ENCODE measurements at regions not wholly inside any gene's neighbourhood (a gene's known extent, or its start where the extent isn't known, plus 50 kb on each side); places are given as distances from the start of the nearest gene placed in this dataset.

GRCh38 chr2:138841459-138841858 is 61.3 kb upstream of the NXPH2 start:
- Histone ChIP-seq H3K27me3 (ENCODE audit: insufficient read depth, low read depth, low read length) (no peaks in the 10 kb centered on the region), H3K9me2 (ENCODE audit: insufficient read depth, low read length) (no peaks in the 10 kb centered on the region), H3K79me2 (replicated peaks; ENCODE audit: insufficient read depth, low read length) (no peaks in the 10 kb centered on the region), H3K4me3 (ENCODE audit: low read length) (no peak overlapping the region), H4K20me1 (ENCODE audit: insufficient read depth) (no peaks in the 10 kb centered on the region), H3K9me3 (ENCODE audit: low read length) (no peaks in the 10 kb centered on the region), H3K9ac (ENCODE audit: low read length) (no peak overlapping the region), H2AFZ (ENCODE audit: low read depth, low read length) (no peak overlapping the region), H3F3A (ENCODE audit: insufficient read depth, low read length, poor library complexity, severe bottlenecking) (no peaks in the 10 kb centered on the region), H3K27ac (ENCODE audit: low read length) (no peak overlapping the region), H3K36me3 (ENCODE audit: insufficient read depth, low read length) (no peaks in the 10 kb centered on the region), H3K4me2 (ENCODE audit: low read length) (no peak overlapping the region)
- no peak for TF ChIP-seq REST (IDR thresholded peaks at IDR 0.05; ENCODE audit: borderline replicate concordance)
- no peak for TF ChIP-seq MXI1 (conservative IDR thresholded peaks at IDR 0.05; ENCODE audit: poor library complexity, severe bottlenecking)

- H3K79me2 ChIP-seq (replicated peaks; ENCODE audit: insufficient read depth, low read length) = no peaks in the 10 kb centered on the region
- TF ChIP-seq RAD21 (conservative IDR thresholded peaks at IDR 0.05) = no peak
- no peak for TF ChIP-seq TAF1 (IDR thresholded peaks at IDR 0.05; ENCODE audit: low read depth)
- TF ChIP-seq CTCF (IDR thresholded peaks at IDR 0.05; ENCODE audit: poor library complexity, severe bottlenecking) = no peak
- TF ChIP-seq EP300 (conservative IDR thresholded peaks at IDR 0.05; ENCODE audit: poor library complexity, severe bottlenecking) = no peak
- no peak for TF ChIP-seq EZH2 (IDR thresholded peaks at IDR 0.05; ENCODE audit: borderline replicate concordance, insufficient read depth, low read length, poor library complexity, severe bottlenecking)
- TF ChIP-seq POLR2AphosphoS5 (IDR thresholded peaks at IDR 0.05) = no peak
- no peak for TF ChIP-seq MXI1 (conservative IDR thresholded peaks at IDR 0.05; ENCODE audit: poor library complexity, severe bottlenecking)
- no peak for TF ChIP-seq REST (IDR thresholded peaks at IDR 0.05; ENCODE audit: borderline replicate concordance)
- no peak for TF ChIP-seq SMC3 (conservative IDR thresholded peaks at IDR 0.05; ENCODE audit: poor library complexity)
- H3K9ac ChIP-seq (ENCODE audit: low read length) = no peak overlapping the region
- no peak overlapping the region for H2AFZ ChIP-seq (ENCODE audit: low read depth, low read length)
- no peaks in the 10 kb centered on the region for H3K9me2 ChIP-seq (ENCODE audit: insufficient read depth, low read length)
- no peaks in the 10 kb centered on the region for H4K20me1 ChIP-seq (ENCODE audit: insufficient read depth)
- H3K36me3 ChIP-seq (ENCODE audit: insufficient read depth, low read length) = no peaks in the 10 kb centered on the region
- H3K4me2 ChIP-seq (ENCODE audit: low read length) = no peak overlapping the region
- H3F3A ChIP-seq (ENCODE audit: insufficient read depth, low read length, poor library complexity, severe bottlenecking) = no peaks in the 10 kb centered on the region
- no peaks in the 10 kb centered on the region for H3K27me3 ChIP-seq (ENCODE audit: insufficient read depth, low read depth, low read length)
- H3K4me3 ChIP-seq (ENCODE audit: low read length) = no peak overlapping the region
- no peaks in the 10 kb centered on the region for H3K9me3 ChIP-seq (ENCODE audit: low read length)
- no peak overlapping the region for H3K27ac ChIP-seq (ENCODE audit: low read length)
These were observed 58.8 kb upstream of the NXPH2 start for GRCh38 chr2:138838851-138839620.
